ENCODE measurements at regions not wholly inside any gene's neighbourhood (a gene's known extent, or its start where the extent isn't known, plus 50 kb on each side); places are given as distances from the start of the nearest gene placed in this dataset.

- H2AFZ ChIP-seq (replicated peaks; ENCODE audit: low read length, poor library complexity) = no peak overlapping the region
- no peak overlapping the region for H4K8ac ChIP-seq (ENCODE audit: low read depth in 2 of 2, low read length in 2 of 2)
- no peaks in the 10 kb centered on the region for H4K20me1 ChIP-seq (ENCODE audit: insufficient read depth, low read length)
- H2BK15ac ChIP-seq (ENCODE audit: low read depth, low read length) = no peak overlapping the region
- H3K79me1 ChIP-seq (ENCODE audit: low read depth in 1 of 2, low read length in 2 of 2) = no peaks in the 10 kb centered on the region
- POLR2A ChIA-PET (ENCODE audit: unreplicated experiment) = no interaction called here
- intact Hi-C loops (cut with micrococcal nuclease) (no loop called here), in situ Hi-C loops (cut with MboI; ENCODE audit: low sequenced_read_pairs) (no loop called here), dilution Hi-C loops (cut with HindIII; ENCODE audit: low sequenced_read_pairs, unreplicated experiment) (no loop called here)
- no peak overlapping the region for H3K4ac ChIP-seq (ENCODE audit: low read depth, low read length)
- peaks cover 34% of the 10 kb centered on the region for H3K9me3 ChIP-seq (ENCODE audit: control insufficient read depth, insufficient read depth, low read length)
- no peaks in the 10 kb centered on the region for H3K36me3 ChIP-seq (ENCODE audit: control insufficient read depth, insufficient read depth, low read length)
- H4K91ac ChIP-seq (ENCODE audit: insufficient read depth, low read depth, low read length) = no peak overlapping the region
- H4K5ac ChIP-seq (ENCODE audit: low read depth, low read length) = no peak overlapping the region
- no peak overlapping the region for H3K56ac ChIP-seq (ENCODE audit: extremely low read depth, insufficient read depth, low read length)
- DNase-seq (no peak), ATAC-seq (ENCODE audit: low read depth) (no peak)
- no peak overlapping the region for H3K27ac ChIP-seq (ENCODE audit: insufficient read depth, low read length)
- H3K14ac ChIP-seq (replicated peaks; ENCODE audit: low read depth, low read length) = no peak overlapping the region
- H3K9ac ChIP-seq (ENCODE audit: low read depth, low read length) = no peak overlapping the region
- no peaks in the 10 kb centered on the region for H3K4me1 ChIP-seq (ENCODE audit: control insufficient read depth, insufficient read depth, low read length)
- no TSS peak for BruUV-seq (replicated peaks)
- H3K4me2 ChIP-seq (ENCODE audit: low read depth, low read length) = no peak overlapping the region
- no peak overlapping the region for H3K18ac ChIP-seq (ENCODE audit: low read depth, low read length)
- no CpG with 5 or more reads among the region's 6 CpGs for WGBS, 2 experiments (ENCODE audit: extremely low coverage in 2 of 2, insufficient read length in 1 of 2)
- H3K23ac ChIP-seq (ENCODE audit: low read depth, low read length) = no peak overlapping the region
- H2BK120ac ChIP-seq (ENCODE audit: low read depth, low read length) = no peak overlapping the region
- no peak overlapping the region for H2BK20ac ChIP-seq (ENCODE audit: low read depth, low read length)
- TF ChIP-seq RFX5 (IDR thresholded peaks at IDR 0.05; ENCODE audit: low read depth, low read length) = no peak
- TF ChIP-seq BHLHE40 (IDR thresholded peaks at IDR 0.05; ENCODE audit: low read depth, low read length) = no peak
- no peak for TF ChIP-seq FOS (IDR thresholded peaks at IDR 0.05; ENCODE audit: low read depth, low read length)
- TF ChIP-seq CHD1 (IDR thresholded peaks at IDR 0.05; ENCODE audit: low read depth, low read length) = no peak
- TF ChIP-seq RCOR1 (IDR thresholded peaks at IDR 0.05; ENCODE audit: insufficient replicate concordance, low read length) = no peak
- TF ChIP-seq SMC3 (IDR thresholded peaks at IDR 0.05; ENCODE audit: low read depth, low read length) = no peak
- no peak for TF ChIP-seq POLR2A (IDR thresholded peaks at IDR 0.05; ENCODE audit: low read depth, low read length)
- no peak for TF ChIP-seq MAFK (IDR thresholded peaks at IDR 0.05; ENCODE audit: low read depth, low read length)
- no peak for TF ChIP-seq NFE2L2 (IDR thresholded peaks at IDR 0.05; ENCODE audit: low read depth, low read length)
- no peak for TF ChIP-seq CTCF (conservative IDR thresholded peaks at IDR 0.05; ENCODE audit: low read depth, low read length)
- no peak for TF ChIP-seq RAD21 (IDR thresholded peaks at IDR 0.05; ENCODE audit: low read length)
- TF ChIP-seq ELK1 (IDR thresholded peaks at IDR 0.05; ENCODE audit: borderline replicate concordance, low read depth, low read length) = no peak
- TF ChIP-seq USF2 (IDR thresholded peaks at IDR 0.05; ENCODE audit: low read depth, low read length) = no peak
- no peak for TF ChIP-seq CEBPB (IDR thresholded peaks at IDR 0.05; ENCODE audit: low read depth, low read length)
- no peak overlapping the region for H3K4me3 ChIP-seq (ENCODE audit: insufficient read depth, low read depth, low read length)
- H3K9me1 ChIP-seq (ENCODE audit: insufficient read depth, low read length) = no peaks in the 10 kb centered on the region
- no peak overlapping the region for H2AK5ac ChIP-seq (ENCODE audit: low read depth, low read length)
- CTCF ChIA-PET = no interaction called here
- no peak overlapping the region for H2AK9ac ChIP-seq (replicated peaks; ENCODE audit: low read depth, low read length, poor library complexity)
- H3K27me3 ChIP-seq (ENCODE audit: control insufficient read depth, insufficient read depth, low read length) = no peaks in the 10 kb centered on the region
- H2BK5ac ChIP-seq (ENCODE audit: low read depth, low read length, poor library complexity, severe bottlenecking) = no peak overlapping the region
These were observed 392.6 kb upstream of the SHH start for GRCh38 chr7:156204820-156205219.
